ENCODE measurements at regions not wholly inside any gene's neighbourhood (a gene's known extent, or its start where the extent isn't known, plus 50 kb on each side); places are given as distances from the start of the nearest gene placed in this dataset.
"Not testable (repeated sequence)": the region's sequence is repeated elsewhere in the genome, so short reads cannot be mapped to it uniquely, and the experiment has no call there.

GRCh38 chr21:15617964-15618363 is 111.8 kb upstream of the USP25 start:
- DNase-seq (ENCODE audit: low spot score), result peak; percentile 76

- DNase-seq (ENCODE audit: low spot score), result no peak
Observed at GRCh38 chr21:15620892-15621291, 108.9 kb upstream of the USP25 start.

- no peak for DNase-seq (ENCODE audit: low spot score)
Observed at GRCh38 chr21:15624646-15625045, 105.1 kb upstream of the USP25 start.

- DNase-seq (ENCODE audit: low spot score), result no peak
Observed at GRCh38 chr21:15625363-15625762, 104.4 kb upstream of the USP25 start.

- DNase-seq (ENCODE audit: low spot score), result no peak
Observed at GRCh38 chr21:15626031-15626430, 103.8 kb upstream of the USP25 start.

GRCh38 chr21:15627011-15627410 is 102.8 kb upstream of the USP25 start:
- DNase-seq (ENCODE audit: low spot score), result no peak

GRCh38 chr21:15627823-15628222 is 102.0 kb upstream of the USP25 start:
- DNase-seq (ENCODE audit: low spot score), result no peak

- peak; percentile 60 for DNase-seq (ENCODE audit: low spot score)
Observed at GRCh38 chr21:15631342-15631741, 98.4 kb upstream of the USP25 start.

GRCh38 chr21:15634541-15634940 is 95.2 kb upstream of the USP25 start:
- DNase-seq (ENCODE audit: low spot score), result not testable (repeated sequence)

GRCh38 chr21:15638856-15639549 is 90.8 kb upstream of the USP25 start:
- no peak for DNase-seq (ENCODE audit: low spot score)

GRCh38 chr21:15640113-15640512 is 89.7 kb upstream of the USP25 start:
- not testable (repeated sequence) for DNase-seq (ENCODE audit: low spot score)

- no peak for DNase-seq (ENCODE audit: low spot score)
Observed at GRCh38 chr21:15644489-15644888, 85.3 kb upstream of the USP25 start.

GRCh38 chr21:15645830-15646229 is 84.0 kb upstream of the USP25 start:
- peak; percentile 20 for DNase-seq (ENCODE audit: low spot score)

- no peak for DNase-seq (ENCODE audit: low spot score)
Observed at GRCh38 chr21:15650735-15651134, 79.0 kb upstream of the USP25 start.

- no peak for DNase-seq (ENCODE audit: low spot score)
Observed at GRCh38 chr21:15651172-15651571, 78.6 kb upstream of the USP25 start.

- no peak for DNase-seq (ENCODE audit: low spot score)
Observed at GRCh38 chr21:15653710-15654109, 76.1 kb upstream of the USP25 start.

GRCh38 chr21:15654171-15654570 is 75.6 kb upstream of the USP25 start:
- DNase-seq (ENCODE audit: low spot score), result no peak

GRCh38 chr21:15659753-15660422 is 69.9 kb upstream of the USP25 start:
- DNase-seq (ENCODE audit: low spot score), result peak; percentile 24

- DNase-seq (ENCODE audit: low spot score), result no peak
Observed at GRCh38 chr21:15660423-15660804, 69.4 kb upstream of the USP25 start.

GRCh38 chr21:15667010-15667409 is 62.8 kb upstream of the USP25 start:
- DNase-seq (ENCODE audit: low spot score), result peak; percentile 38

- no peak for DNase-seq (ENCODE audit: low spot score)
Observed at GRCh38 chr21:15667819-15668218, 62.0 kb upstream of the USP25 start.

- DNase-seq (ENCODE audit: low spot score), result peak; percentile 20
Observed at GRCh38 chr21:15669247-15669646, 60.5 kb upstream of the USP25 start.

- no peak for DNase-seq (ENCODE audit: low spot score)
Observed at GRCh38 chr21:15671188-15671587, 58.6 kb upstream of the USP25 start.

GRCh38 chr21:15672578-15672977 is 57.2 kb upstream of the USP25 start:
- not testable (repeated sequence) for DNase-seq (ENCODE audit: low spot score)

All from AG20443 (cell line).